ENCODE measurements at regions not wholly inside any gene's neighbourhood (a gene's known extent, or its start where the extent isn't known, plus 50 kb on each side); places are given as distances from the start of the nearest gene placed in this dataset.

DNA sequence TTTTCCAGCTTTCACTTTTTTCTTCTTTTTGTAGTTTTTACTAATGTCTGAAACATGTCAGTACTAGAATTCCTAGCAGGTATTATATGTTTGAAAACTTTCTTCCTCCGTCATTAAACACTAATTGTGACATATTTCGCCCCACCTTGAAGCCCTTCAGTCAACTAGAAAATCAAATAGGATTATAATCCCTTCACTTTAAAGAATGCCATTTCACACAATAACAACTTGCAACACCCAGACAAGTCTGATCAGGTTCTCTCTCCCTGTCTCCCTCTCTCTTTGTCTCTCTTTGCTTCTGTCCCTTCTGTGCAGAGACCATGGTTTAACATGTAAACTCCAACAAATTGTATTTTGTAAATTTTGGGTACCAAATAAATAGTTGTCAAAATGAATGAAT lies 373.5 kb downstream of the SEMA3D start:
- H3K9me3 Mint-ChIP-seq, result no peaks in the 10 kb centered on the region
- no peaks in the 10 kb centered on the region for H3K36me3 Mint-ChIP-seq
- H3K4me3 Mint-ChIP-seq, result no peak overlapping the region
- no peaks in the 10 kb centered on the region for H3K27me3 Mint-ChIP-seq (ENCODE audit: low read depth)
- DNase-seq (ENCODE audit: low spot score in 2 of 2, unreplicated experiment in 2 of 2), result no peak
- no peak overlapping the region for H3K27ac Mint-ChIP-seq
- peaks cover 13% of the 10 kb centered on the region for H3K4me1 Mint-ChIP-seq
- TF ChIP-seq, protein P1, sequence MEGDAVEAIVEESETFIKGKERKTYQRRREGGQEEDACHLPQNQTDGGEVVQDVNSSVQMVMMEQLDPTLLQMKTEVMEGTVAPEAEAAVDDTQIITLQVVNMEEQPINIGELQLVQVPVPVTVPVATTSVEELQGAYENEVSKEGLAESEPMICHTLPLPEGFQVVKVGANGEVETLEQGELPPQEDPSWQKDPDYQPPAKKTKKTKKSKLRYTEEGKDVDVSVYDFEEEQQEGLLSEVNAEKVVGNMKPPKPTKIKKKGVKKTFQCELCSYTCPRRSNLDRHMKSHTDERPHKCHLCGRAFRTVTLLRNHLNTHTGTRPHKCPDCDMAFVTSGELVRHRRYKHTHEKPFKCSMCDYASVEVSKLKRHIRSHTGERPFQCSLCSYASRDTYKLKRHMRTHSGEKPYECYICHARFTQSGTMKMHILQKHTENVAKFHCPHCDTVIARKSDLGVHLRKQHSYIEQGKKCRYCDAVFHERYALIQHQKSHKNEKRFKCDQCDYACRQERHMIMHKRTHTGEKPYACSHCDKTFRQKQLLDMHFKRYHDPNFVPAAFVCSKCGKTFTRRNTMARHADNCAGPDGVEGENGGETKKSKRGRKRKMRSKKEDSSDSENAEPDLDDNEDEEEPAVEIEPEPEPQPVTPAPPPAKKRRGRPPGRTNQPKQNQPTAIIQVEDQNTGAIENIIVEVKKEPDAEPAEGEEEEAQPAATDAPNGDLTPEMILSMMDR (IDR thresholded peaks at IDR 0.05; ENCODE audit: unreplicated experiment), result no peak

DNA sequence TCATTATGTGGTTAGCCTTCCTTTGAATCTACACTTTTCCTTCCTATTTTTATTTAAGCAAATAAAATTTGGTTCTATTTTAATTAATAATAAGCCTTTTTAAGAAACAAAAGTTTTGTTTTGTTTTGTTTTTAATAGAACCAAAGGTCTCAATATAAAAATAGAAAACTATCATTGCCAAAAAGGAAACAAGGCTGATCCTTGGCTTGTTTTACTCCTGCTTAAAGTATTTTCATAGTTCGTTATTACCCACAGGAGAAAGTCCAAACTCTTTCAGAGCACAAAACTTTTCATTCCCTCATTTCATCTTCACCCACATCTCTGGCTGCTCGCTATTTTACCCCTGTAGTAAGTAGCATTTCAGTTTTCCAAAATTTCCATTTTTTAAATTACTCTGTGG lies 374.8 kb downstream of the SEMA3D start:
- TF ChIP-seq, protein P1 (IDR thresholded peaks at IDR 0.05; ENCODE audit: unreplicated experiment), result no peak
- H3K27ac Mint-ChIP-seq, result no peak overlapping the region
- no peaks in the 10 kb centered on the region for H3K36me3 Mint-ChIP-seq
- no peak overlapping the region for H3K4me3 Mint-ChIP-seq
- peaks cover 10% of the 10 kb centered on the region for H3K9me3 Mint-ChIP-seq
- H3K4me1 Mint-ChIP-seq, result peaks cover 13% of the 10 kb centered on the region
- no peak for DNase-seq (ENCODE audit: low spot score in 2 of 2, unreplicated experiment in 2 of 2)
- no peaks in the 10 kb centered on the region for H3K27me3 Mint-ChIP-seq (ENCODE audit: low read depth)

DNA sequence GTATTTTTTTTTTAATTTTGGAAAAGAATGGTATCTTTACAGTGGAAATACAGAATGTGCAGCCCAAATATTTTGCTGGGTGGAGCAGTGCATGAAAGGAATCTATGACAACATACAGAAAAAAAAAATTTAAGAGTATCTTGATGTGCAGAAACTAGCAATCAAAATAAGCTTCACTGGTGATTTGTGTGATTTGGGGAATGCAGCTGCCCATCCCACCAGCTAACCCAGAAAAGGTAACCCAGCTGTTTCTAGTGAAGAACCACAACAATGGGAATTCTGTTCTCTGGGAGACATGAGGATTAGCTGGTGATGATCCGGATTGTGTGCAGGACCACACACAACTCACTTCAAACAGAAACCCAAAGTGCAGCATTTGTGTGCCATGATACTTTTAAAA lies 375.5 kb downstream of the SEMA3D start:
- Mint-ChIP-seq H3K36me3 (no peaks in the 10 kb centered on the region), H3K27me3 (ENCODE audit: low read depth) (no peaks in the 10 kb centered on the region), H3K9me3 (peaks cover 13% of the 10 kb centered on the region), H3K4me1 (peaks cover 13% of the 10 kb centered on the region), H3K4me3 (no peak overlapping the region), H3K27ac (peak overlapping the region; percentile 11)
- no peak for DNase-seq (ENCODE audit: low spot score in 2 of 2, unreplicated experiment in 2 of 2)
- TF ChIP-seq, protein P1 (IDR thresholded peaks at IDR 0.05; ENCODE audit: unreplicated experiment), result no peak

DNA sequence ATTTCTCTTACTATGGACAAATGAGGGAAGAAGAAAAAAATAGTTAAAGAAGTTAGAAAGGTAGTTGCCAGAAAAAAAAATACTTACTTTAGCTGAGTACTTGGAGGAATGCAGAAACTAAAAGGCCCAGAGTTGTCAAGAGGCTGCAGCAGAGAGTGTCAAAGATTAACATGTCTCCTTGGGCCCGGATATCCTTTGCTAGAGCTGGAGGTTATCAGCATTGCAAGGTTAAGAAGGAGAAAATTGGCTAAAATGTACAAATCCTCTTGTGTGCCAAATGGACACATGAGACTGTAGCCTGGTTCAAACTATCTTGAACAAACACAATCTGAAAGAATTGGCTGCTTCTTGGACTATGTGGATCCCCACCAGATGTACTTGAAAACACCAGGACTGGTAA lies 377.0 kb downstream of the SEMA3D start:
- Mint-ChIP-seq H3K4me1 (peaks cover 13% of the 10 kb centered on the region), H3K9me3 (peaks cover 25% of the 10 kb centered on the region), H3K4me3 (no peak overlapping the region), H3K36me3 (peaks cover 3% of the 10 kb centered on the region), H3K27me3 (ENCODE audit: low read depth) (no peaks in the 10 kb centered on the region), H3K27ac (no peak overlapping the region)
- DNase-seq (ENCODE audit: low spot score in 2 of 2, unreplicated experiment in 2 of 2), result no peak
- TF ChIP-seq, protein P1 (IDR thresholded peaks at IDR 0.05; ENCODE audit: unreplicated experiment), result no peak

DNA sequence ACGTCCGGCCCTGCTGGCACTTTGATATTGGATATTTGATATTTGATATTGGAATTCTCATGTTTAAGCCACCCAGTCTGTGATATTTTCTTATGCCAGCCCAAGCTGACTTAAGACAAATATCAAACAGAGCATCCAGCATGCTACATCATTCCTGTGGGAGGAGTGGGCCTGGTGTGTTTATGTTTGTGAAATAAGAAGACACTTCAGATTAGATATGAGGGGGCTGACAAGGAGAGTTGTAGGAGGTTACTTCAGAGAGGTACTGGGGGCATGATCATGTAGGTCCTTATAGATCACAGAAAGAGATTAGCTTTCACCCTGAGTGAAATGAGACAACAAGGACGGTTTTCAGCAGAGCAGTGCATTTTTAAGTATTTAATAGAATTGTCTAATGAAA lies 382.9 kb downstream of the SEMA3D start:
- Mint-ChIP-seq H3K4me1 (peaks cover 2% of the 10 kb centered on the region), H3K36me3 (peaks cover 3% of the 10 kb centered on the region)

More for the DNA sequence above, 382.9 kb downstream of the SEMA3D start:
- Mint-ChIP-seq H3K27ac (no peak overlapping the region), H3K4me3 (no peak overlapping the region), H3K27me3 (ENCODE audit: low read depth) (no peaks in the 10 kb centered on the region), H3K9me3 (peaks cover 25% of the 10 kb centered on the region)
- no peak for DNase-seq (ENCODE audit: low spot score in 2 of 2, unreplicated experiment in 2 of 2)
- TF ChIP-seq, protein P1 (IDR thresholded peaks at IDR 0.05; ENCODE audit: unreplicated experiment), result no peak

Data from mesothelial cell of epicardium (in vitro differentiated cells).